ENCODE measurements at regions not wholly inside any gene's neighbourhood (a gene's known extent, or its start where the extent isn't known, plus 50 kb on each side); places are given as distances from the start of the nearest gene placed in this dataset.

- TF ChIP-seq NKRF (conservative IDR thresholded peaks at IDR 0.05): no peak
- TF ChIP-seq MYB (IDR thresholded peaks at IDR 0.05; ENCODE audit: borderline replicate concordance, low read depth, low read length): no peak
- TF ChIP-seq TCF3 (IDR thresholded peaks at IDR 0.05; ENCODE audit: borderline replicate concordance, insufficient read depth, low read depth, low read length): no peak
- no peak for TF ChIP-seq E2F8 (IDR thresholded peaks at IDR 0.05; ENCODE audit: low read depth, partially characterized antibody)
- TF ChIP-seq ZNF274 (IDR thresholded peaks at IDR 0.05; ENCODE audit: insufficient read depth, insufficient read length): no peak
These were observed 877.1 kb upstream of the CNTN5 start (continued) for GRCh38 chr11:98143661-98144060.

- SMC1A ChIA-PET (ENCODE audit: uncharacterized antibody, unreplicated experiment): interaction anchor here (0.8 kb wide), 1 partner anchor 10 kb away, joined by 3 read pairs; no protein-coding TSS in a partner anchor
- DNase-seq (ENCODE audit: low read depth, low spot score): no peak
- Histone ChIP-seq H4K20me1 (ENCODE audit: control insufficient read depth, insufficient read depth) (no peaks in the 10 kb centered on the region), H3K9ac (ENCODE audit: control insufficient read depth, insufficient read depth, low read length) (no peak overlapping the region), H3K4me2 (ENCODE audit: control insufficient read depth, insufficient read depth) (no peak overlapping the region), H3K4me1 (ENCODE audit: control insufficient read depth, insufficient read depth, low read length) (no peaks in the 10 kb centered on the region), H3K79me2 (ENCODE audit: control insufficient read depth, insufficient read depth, low read length) (no peaks in the 10 kb centered on the region), H3K4me3 (no peak overlapping the region), H3K27ac (ENCODE audit: control insufficient read depth, insufficient read depth) (no peak overlapping the region), H3K9me3 (replicated peaks; ENCODE audit: control insufficient read depth, insufficient read depth, low read length) (no peaks in the 10 kb centered on the region), H3K27me3 (replicated peaks in 1 of 2; ENCODE audit: control insufficient read depth in 2 of 2, insufficient read depth in 2 of 2, low read length in 1 of 2) (no peaks in the 10 kb centered on the region), H3K36me3 (ENCODE audit: control insufficient read depth in 2 of 2, insufficient read depth in 2 of 2, low read length in 1 of 2) (no peaks in the 10 kb centered on the region), H2AFZ (ENCODE audit: control insufficient read depth, low read depth, low read length) (no peak overlapping the region)
- no peak for ATAC-seq
- RAD21 ChIA-PET (ENCODE audit: unreplicated experiment): no interaction called here
- WGBS (ENCODE audit: insufficient coverage, insufficient replicate concordance, low lambda C conversion rate, missing lambda C conversion rate): 0% methylated on average over 2 of the region's 2 CpGs
- no peak for FAIRE-seq
- BruUV-seq (replicated peaks): no TSS peak
- intact Hi-C loops (cut with micrococcal nuclease; ENCODE audit: unreplicated experiment): no loop called here
- in situ Hi-C loops (cut with MboI): no loop called here
- POLR2A ChIA-PET: no interaction called here
- CTCF ChIA-PET: no interaction called here
- TF ChIP-seq IKZF2 (IDR thresholded peaks at IDR 0.05) (no peak), CBX3 (IDR thresholded peaks at IDR 0.05; ENCODE audit: borderline replicate concordance, low read depth) (no peak), TCF7 (IDR thresholded peaks at IDR 0.05; ENCODE audit: borderline replicate concordance) (no peak), USF1 (IDR thresholded peaks at IDR 0.05; ENCODE audit: borderline replicate concordance, extremely low read length, insufficient read depth, low read depth, low read length) (no peak), ZZZ3 (IDR thresholded peaks at IDR 0.05; ENCODE audit: control insufficient read depth, insufficient read length, low read depth) (no peak), RB1 (IDR thresholded peaks at IDR 0.05; ENCODE audit: borderline replicate concordance) (no peak), NFYA (IDR thresholded peaks at IDR 0.05; ENCODE audit: borderline replicate concordance, low read depth, low read length) (no peak), BACH1 (IDR thresholded peaks at IDR 0.05; ENCODE audit: borderline replicate concordance) (no peak), TCF12 (IDR thresholded peaks at IDR 0.05; ENCODE audit: low read depth, low read length) (no peak), SP1 (IDR thresholded peaks at IDR 0.05; ENCODE audit: low read depth, low read length) (no peak), ZBTB33 (IDR thresholded peaks at IDR 0.05) (no peak)
These were observed 867.0 kb upstream of the CNTN5 start for GRCh38 chr11:98153752-98154151.

All from GM12878 (cell line).